HEK293T (cell line): ENCODE measurements at regions not wholly inside any gene's neighbourhood (a gene's known extent, or its start where the extent isn't known, plus 50 kb on each side); places are given as distances from the start of the nearest gene placed in this dataset.
"Not testable (repeated sequence)": the region's sequence is repeated elsewhere in the genome, so short reads cannot be mapped to it uniquely, and the experiment has no call there.

Experiments used
- CTCF ChIA-PET: fragments of 350-600 bp; formaldehyde crosslinking; extraction: SDS; loops from one replicate; lab custom pipeline; 2021; ENCODE audit warnings: antibody characterized with exemption, inconsistent platforms; lab: Yijun Ruan, JAX
- POLR2A ChIA-PET: fragments of 350-600 bp; formaldehyde crosslinking; extraction: SDS; loops from one replicate; lab custom pipeline; 2020; ENCODE audit warnings: antibody characterized with exemption, inconsistent platforms; lab: Yijun Ruan, JAX
- DNase-seq: peaks from one replicate; pipeline ENCODE4 v3.0.0; 2012; ENCODE audit warnings: mixed read lengths; ENCODE audit errors: extremely low spot score
- ARNT ChIP-seq: fragments of 450-650 bp; IDR thresholded peaks from 2 replicates; pipeline ENCODE4 v1.6.1; 2017; ENCODE audit warnings: mild to moderate bottlenecking
- BHLHE40 ChIP-seq: fragments of 450-650 bp; IDR thresholded peaks from 2 replicates; pipeline ENCODE4 v1.6.1; 2016; ENCODE audit warnings: mild to moderate bottlenecking, moderate library complexity, borderline replicate concordance
- CTBP1 ChIP-seq: fragments of 450-650 bp; IDR thresholded peaks from 2 replicates; pipeline ENCODE4 v1.6.1; 2016; ENCODE audit warnings: borderline replicate concordance
- ELF4 ChIP-seq: fragments of 450-650 bp; IDR thresholded peaks from 2 replicates; pipeline ENCODE4 v1.6.1; 2017; ENCODE audit warnings: antibody characterized with exemption
- FOXA1 ChIP-seq: fragments of 450-650 bp; IDR thresholded peaks from 2 replicates; pipeline ENCODE4 v1.6.1; 2016; ENCODE audit warnings: mild to moderate bottlenecking
- FOXK2 ChIP-seq: fragments of 450-650 bp; IDR thresholded peaks from 2 replicates; pipeline ENCODE4 v1.6.1; 2016; ENCODE audit warnings: mild to moderate bottlenecking
- FOXM1 ChIP-seq: fragments of 450-650 bp; IDR thresholded peaks from 2 replicates; pipeline ENCODE4 v1.6.1; 2017; ENCODE audit warnings: mild to moderate bottlenecking, borderline replicate concordance
- HDGF ChIP-seq: fragments of 450-650 bp; IDR thresholded peaks from 2 replicates; pipeline ENCODE4 v1.6.1; 2017; ENCODE audit warnings: antibody characterized with exemption, borderline replicate concordance
- L3MBTL2 ChIP-seq: fragments of 450-650 bp; conservative IDR thresholded peaks from 2 replicates; pipeline ENCODE4 v1.6.1; 2016; ENCODE audit warnings: mild to moderate bottlenecking
- LEF1 ChIP-seq: fragments of 450-650 bp; IDR thresholded peaks from 2 replicates; pipeline ENCODE4 v1.6.1; 2017; ENCODE audit warnings: mild to moderate bottlenecking, borderline replicate concordance
- NFRKB ChIP-seq: fragments of 450-650 bp; IDR thresholded peaks from 2 replicates; pipeline ENCODE4 v1.6.1; 2016; ENCODE audit warnings: mild to moderate bottlenecking, moderate library complexity
- SP1 ChIP-seq: fragments of 450-650 bp; IDR thresholded peaks from 2 replicates; pipeline ENCODE4 v1.6.1; 2017
- SUZ12 ChIP-seq: fragments of 450-650 bp; IDR thresholded peaks from 2 replicates; pipeline ENCODE4 v1.6.1; 2016; ENCODE audit warnings: mild to moderate bottlenecking
- TARDBP ChIP-seq: fragments of 450-650 bp; IDR thresholded peaks from 2 replicates; pipeline ENCODE4 v1.6.1; 2016
- ZNF384 ChIP-seq: fragments of 450-650 bp; IDR thresholded peaks from 2 replicates; pipeline ENCODE4 v1.6.1; 2016
- TF ChIP-seq, protein P1 (sequence below): fragments of 450-650 bp; IDR thresholded peaks from 2 replicates; pipeline ENCODE4 v1.6.1; 2016

DNA sequence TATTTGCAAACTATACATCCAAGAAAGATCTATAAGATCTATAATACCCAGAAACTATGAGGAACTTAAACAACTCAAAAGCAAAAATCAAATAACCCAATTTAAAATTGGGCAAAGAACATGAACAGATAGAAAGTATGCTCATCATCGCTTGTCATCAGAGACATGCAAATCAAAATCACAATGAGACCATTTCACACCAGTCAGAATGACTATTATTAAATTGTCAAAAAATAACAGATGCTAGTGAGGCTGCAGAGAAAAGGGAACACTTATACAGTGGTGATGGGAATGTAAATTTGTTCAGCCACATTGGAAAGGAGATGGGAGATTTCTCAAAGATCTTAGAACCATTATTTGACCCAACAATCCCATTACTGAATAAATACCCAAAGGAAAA lies 1451.7 kb upstream of the ADGRL3 start:
- ChIA-PET CTCF (no interaction called here), POLR2A (no interaction called here)
- TF ChIP-seq ZNF384 (no peak), HDGF (no peak), FOXK2 (no peak), SUZ12 (no peak), LEF1 (no peak), CTBP1 (no peak), FOXA1 (no peak), ARNT (no peak)
- DNase-seq: no peak

DNA sequence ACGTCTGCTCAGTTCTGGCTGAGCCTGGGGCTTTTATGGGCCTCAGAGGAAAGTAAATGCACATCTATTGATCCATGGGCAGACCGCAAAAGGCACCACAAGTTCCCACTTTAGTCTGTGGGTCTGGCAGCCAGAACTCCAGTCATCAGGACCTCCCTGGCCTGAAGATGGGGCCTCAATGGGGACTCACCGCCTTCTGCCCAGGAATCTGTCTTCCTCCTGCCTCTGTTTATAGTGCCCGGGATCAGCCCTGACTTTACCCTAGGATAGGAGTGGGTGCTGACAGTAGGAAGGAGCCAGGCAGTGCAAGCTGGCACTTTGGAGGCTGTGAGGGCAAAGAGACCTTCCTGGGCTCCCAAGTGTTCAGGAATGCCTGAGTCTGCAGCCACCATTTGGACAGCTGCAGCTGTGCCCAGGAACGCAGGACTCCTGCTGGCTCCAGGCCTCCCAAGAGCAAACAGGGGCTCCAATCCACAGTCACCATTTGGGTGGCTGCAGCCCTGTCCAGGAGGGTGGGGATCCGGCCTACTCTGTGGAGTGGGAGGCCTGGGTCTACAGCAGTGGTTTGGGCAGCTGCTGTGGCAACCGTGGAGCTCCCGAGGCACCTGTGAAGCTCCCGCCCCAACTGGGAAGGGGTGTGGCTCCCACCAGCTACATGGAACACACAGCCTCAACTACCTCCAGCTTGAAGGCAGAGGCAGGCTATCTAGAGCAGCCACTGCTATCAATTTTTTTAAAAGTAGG lies 1440.9 kb upstream of the ADGRL3 start:
- ChIA-PET CTCF (interaction anchor here (0.6 kb wide), 2 partner anchors 77 to 619 kb away, joined by 4 read pairs; no protein-coding TSS in a partner anchor), POLR2A (no interaction called here)
- TF ChIP-seq ZNF384 (no peak), FOXA1 (no peak), L3MBTL2 (no peak), HDGF (no peak), BHLHE40 (no peak), FOXM1 (no peak), SP1 (no peak), NFRKB (no peak), ELF4 (no peak), FOXK2 (no peak), CTBP1 (no peak), SUZ12 (no peak)
- TF ChIP-seq, protein P1, sequence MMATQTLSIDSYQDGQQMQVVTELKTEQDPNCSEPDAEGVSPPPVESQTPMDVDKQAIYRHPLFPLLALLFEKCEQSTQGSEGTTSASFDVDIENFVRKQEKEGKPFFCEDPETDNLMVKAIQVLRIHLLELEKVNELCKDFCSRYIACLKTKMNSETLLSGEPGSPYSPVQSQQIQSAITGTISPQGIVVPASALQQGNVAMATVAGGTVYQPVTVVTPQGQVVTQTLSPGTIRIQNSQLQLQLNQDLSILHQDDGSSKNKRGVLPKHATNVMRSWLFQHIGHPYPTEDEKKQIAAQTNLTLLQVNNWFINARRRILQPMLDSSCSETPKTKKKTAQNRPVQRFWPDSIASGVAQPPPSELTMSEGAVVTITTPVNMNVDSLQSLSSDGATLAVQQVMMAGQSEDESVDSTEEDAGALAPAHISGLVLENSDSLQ: no peak
- DNase-seq: no peak

DNA sequence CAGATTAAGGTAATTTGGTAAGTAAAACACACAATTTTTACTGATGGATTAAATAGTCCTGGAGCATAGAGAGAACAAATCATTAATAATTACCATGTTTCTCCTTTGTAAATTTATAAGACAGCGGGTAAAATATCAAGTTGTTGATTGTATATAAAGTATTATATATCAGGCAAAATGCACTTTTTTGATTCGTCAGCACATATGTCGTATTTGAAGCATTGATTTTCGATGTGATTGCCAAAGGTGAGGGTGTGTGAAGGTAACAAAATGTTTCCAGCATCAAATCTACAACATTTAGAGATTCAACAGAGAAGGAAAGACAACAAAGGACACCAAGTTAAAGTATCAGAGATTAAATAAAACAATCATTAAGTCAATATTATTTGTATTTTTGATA lies 1437.8 kb upstream of the ADGRL3 start:
- CTCF ChIA-PET: no interaction called here
- no peak for DNase-seq
- TF ChIP-seq SUZ12: no peak
- no peak for TF ChIP-seq NFRKB
- TF ChIP-seq ZNF384: no peak
- TF ChIP-seq HDGF: no peak
- POLR2A ChIA-PET: no interaction called here

DNA sequence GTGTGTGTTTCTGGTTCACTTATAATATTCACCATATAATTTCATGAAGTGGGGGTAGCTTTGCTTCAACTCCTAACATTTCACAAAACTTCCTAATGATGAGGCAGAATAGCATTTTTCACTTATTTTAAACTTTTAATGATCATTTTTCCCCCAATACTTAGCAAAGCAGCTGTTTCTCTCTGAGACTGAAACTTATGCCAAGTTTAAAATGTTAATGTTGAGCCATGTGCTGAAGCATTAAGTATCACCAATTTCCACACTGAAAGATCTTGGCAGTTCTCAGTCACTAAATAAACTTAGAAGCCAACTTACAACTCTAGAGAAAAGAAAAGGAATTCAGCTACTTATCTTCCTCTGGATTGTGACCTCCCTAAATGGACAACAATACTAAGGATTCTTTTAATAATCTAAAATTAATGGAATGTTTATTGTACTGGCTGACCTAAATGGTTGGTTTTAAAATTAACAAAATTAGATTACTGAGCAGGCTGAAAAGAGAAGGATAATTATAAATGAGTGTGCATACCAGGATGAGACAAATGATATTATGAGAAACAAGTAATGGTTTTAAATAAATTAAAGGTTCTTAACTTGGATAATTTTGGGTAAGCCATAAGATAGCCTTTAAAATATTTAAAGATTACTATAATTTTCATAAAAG lies 1429.4 kb upstream of the ADGRL3 start:
- TF ChIP-seq SP1 (no peak), FOXK2 (no peak), HDGF (no peak), SUZ12 (no peak), BHLHE40 (no peak), FOXA1 (no peak), ZNF384 (no peak), CTBP1 (no peak), ELF4 (no peak), NFRKB (no peak), L3MBTL2 (no peak), ARNT (no peak), TARDBP (no peak), LEF1 (no peak), FOXM1 (no peak)
- TF ChIP-seq, protein P1: no peak
- DNase-seq: no peak
- POLR2A ChIA-PET: no interaction called here
- CTCF ChIA-PET: no interaction called here

DNA sequence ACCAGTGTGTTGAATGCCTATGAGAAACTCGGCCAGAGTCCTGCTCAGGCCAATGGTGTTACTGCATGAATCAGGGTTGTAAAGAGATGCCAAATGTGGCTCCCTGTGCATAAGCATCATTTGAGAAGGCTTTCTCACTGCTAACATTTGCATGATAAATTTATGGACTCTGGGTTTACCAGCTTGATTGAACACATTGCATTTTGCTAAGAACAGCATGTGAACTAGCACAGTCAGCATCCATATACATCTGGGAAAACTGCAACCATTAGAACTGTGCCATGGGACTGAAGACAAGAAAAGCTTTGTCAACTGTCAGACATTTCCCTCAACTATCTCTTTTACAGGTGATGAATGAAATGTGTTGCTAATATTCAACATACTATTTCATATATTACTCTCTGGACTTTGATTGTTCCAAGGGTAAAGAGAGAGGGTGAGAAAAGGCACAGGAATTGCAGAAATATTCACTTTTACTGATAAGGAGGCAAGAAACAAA lies 1427.4 kb upstream of the ADGRL3 start:
- CTCF ChIA-PET: no interaction called here

DNA sequence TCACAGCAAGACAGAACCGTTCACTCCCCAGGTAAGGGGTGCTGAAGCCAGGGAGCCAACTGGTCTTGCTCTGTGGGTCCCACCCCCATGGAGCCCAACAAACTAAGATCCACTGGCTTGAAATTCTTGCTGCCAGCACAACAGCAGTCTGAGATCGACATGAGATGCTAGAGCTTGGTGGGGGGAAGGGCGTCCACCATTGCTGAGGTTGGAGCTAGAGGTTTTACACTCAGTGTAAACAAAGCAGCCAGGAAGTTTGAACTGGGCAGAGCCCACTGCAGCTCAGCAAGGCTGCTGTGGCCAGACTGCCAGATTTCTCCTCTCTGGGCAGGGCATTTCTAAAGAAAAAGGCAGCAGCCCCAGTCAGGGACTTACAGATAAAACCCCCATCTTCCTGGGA lies 1419.9 kb upstream of the ADGRL3 start:
- DNase-seq, POLR2A ChIA-PET, CTCF ChIA-PET: not testable (repeated sequence)

More for the DNA sequence above, 1427.4 kb upstream of the ADGRL3 start:
- TF ChIP-seq LEF1 (no peak), BHLHE40 (no peak), ELF4 (no peak), ZNF384 (no peak)
- DNase-seq: no peak
- POLR2A ChIA-PET: interaction anchor here (0.6 kb wide), 1 partner anchor 476 kb away, joined by 4 read pairs; no protein-coding TSS in a partner anchor

DNA sequence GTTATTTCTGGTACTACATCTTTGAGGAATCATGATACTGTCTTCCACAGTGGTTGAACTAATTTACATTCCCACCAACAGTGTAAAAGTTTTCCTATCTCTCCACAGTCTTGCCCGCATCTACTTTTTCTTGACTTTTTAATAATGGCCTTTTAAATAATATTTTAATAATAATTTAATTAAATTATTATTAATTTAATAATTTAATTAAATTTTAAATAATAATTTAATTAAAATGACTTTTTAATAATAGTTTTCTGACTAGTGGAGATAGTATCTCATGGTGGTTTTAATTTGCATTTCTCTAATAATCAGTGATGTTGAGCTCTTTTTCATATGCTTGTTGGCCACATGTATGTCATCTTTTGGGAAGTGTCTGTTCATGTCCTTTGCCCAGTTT lies 1395.0 kb upstream of the ADGRL3 start:
- no peak for DNase-seq
- ChIA-PET CTCF (no interaction called here), POLR2A (no interaction called here)
- TF ChIP-seq NFRKB (no peak), FOXK2 (no peak), FOXM1 (no peak), ARNT (no peak), HDGF (no peak), ZNF384 (no peak), LEF1 (no peak), BHLHE40 (no peak), ELF4 (no peak), CTBP1 (no peak)
- TF ChIP-seq, protein P1: no peak
